GM23338 (cell line): ENCODE measurements at regions not wholly inside any gene's neighbourhood (a gene's known extent, or its start where the extent isn't known, plus 50 kb on each side); places are given as distances from the start of the nearest gene placed in this dataset.

Experiments used
- ATAC-seq: fragments of 200-7000 bp; cut with Tn5 transposase; 3 replicates; pipeline ENCODE4 v1.9.1; 2020
- DNase-seq: peaks from one replicate; pipeline ENCODE4 v3.0.0-alpha.2; 2015; ENCODE audit warnings: low spot score
- H2AFZ ChIP-seq: fragments of 200-600 bp; sonication (generic); 2 replicates; pipeline ENCODE4 v1.8.0; 2016; ENCODE audit warnings: antibody characterized with exemption, mild to moderate bottlenecking, moderate library complexity
- H3F3A ChIP-seq: fragments of 200-600 bp; sonication (generic); replicated peaks from 2 replicates; pipeline ENCODE4 v1.8.0; 2017; ENCODE audit warnings: antibody characterized with exemption, mixed run types, low read depth
- H3K27ac ChIP-seq: fragments of 200-600 bp; sonication (generic); 2 replicates; pipeline ENCODE4 v1.6.1; 2016; ENCODE audit warnings: low read depth
- H3K27me3 ChIP-seq: fragments of 200-600 bp; sonication (generic); 2 replicates; pipeline ENCODE4 v1.8.0; 2016; ENCODE audit warnings: mild to moderate bottlenecking, mixed run types, moderate library complexity; ENCODE audit not compliant: insufficient read depth
- H3K36me3 ChIP-seq: fragments of 200-600 bp; sonication (generic); 2 replicates; pipeline ENCODE4 v1.8.0; 2016; ENCODE audit warnings: mild to moderate bottlenecking; ENCODE audit not compliant: insufficient read depth
- H3K4me1 ChIP-seq: fragments of 200-600 bp; sonication (generic); 2 replicates; pipeline ENCODE4 v1.8.0; 2016; ENCODE audit warnings: mild to moderate bottlenecking, moderate library complexity; ENCODE audit not compliant: insufficient read depth
- H3K4me2 ChIP-seq: fragments of 200-600 bp; sonication (generic); 2 replicates; pipeline ENCODE4 v1.7.1; 2017; ENCODE audit warnings: mixed run types
- H3K4me3 ChIP-seq: fragments of 200-600 bp; sonication (generic); 2 replicates; pipeline ENCODE4 v1.6.1; 2016; ENCODE audit warnings: mixed run types
- H3K79me2 ChIP-seq: fragments of 200-600 bp; sonication (generic); replicated peaks from 2 replicates; pipeline ENCODE4 v1.8.0; 2017; ENCODE audit warnings: mild to moderate bottlenecking; ENCODE audit not compliant: insufficient read depth
- H3K9me2 ChIP-seq: fragments of 200-600 bp; sonication (generic); 2 replicates; pipeline ENCODE4 v1.8.0; 2017; ENCODE audit not compliant: insufficient read depth
- H4K20me1 ChIP-seq: fragments of 200-600 bp; sonication (generic); replicated peaks from 2 replicates; pipeline ENCODE4 v1.8.0; 2017; ENCODE audit warnings: mild to moderate bottlenecking; ENCODE audit not compliant: insufficient read depth
- H3K27ac Mint-ChIP-seq: 2 replicates; pipeline ENCODE4 v1.8.0; 2020; ENCODE audit warnings: inconsistent platforms, mild to moderate bottlenecking, moderate library complexity, mixed read lengths
- H3K27me3 Mint-ChIP-seq: 3 replicates; pipeline ENCODE4 v1.8.0; 2022; ENCODE audit warnings: low read depth, mild to moderate bottlenecking, moderate library complexity, mixed read lengths, inconsistent platforms; ENCODE audit not compliant: insufficient read depth, poor library complexity
- H3K36me3 Mint-ChIP-seq: 3 replicates; pipeline ENCODE4 v1.8.0; 2021; ENCODE audit warnings: low read depth, mild to moderate bottlenecking, inconsistent platforms, moderate library complexity, mixed read lengths
- H3K4me1 Mint-ChIP-seq: 3 replicates; pipeline ENCODE4 v1.8.0; 2020; ENCODE audit warnings: mild to moderate bottlenecking, inconsistent platforms, mixed read lengths
- H3K4me3 Mint-ChIP-seq: 3 replicates; pipeline ENCODE4 v1.8.0; 2021; ENCODE audit warnings: moderate library complexity, mild to moderate bottlenecking, inconsistent platforms, mixed read lengths
- H3K9me3 Mint-ChIP-seq: 3 replicates; pipeline ENCODE4 v1.8.0; 2020; ENCODE audit warnings: moderate library complexity, mild to moderate bottlenecking, inconsistent platforms, mixed read lengths
- ETS1 ChIP-seq: IDR thresholded peaks from 2 replicates; pipeline ENCODE4 v1.6.1; 2016; ENCODE audit warnings: antibody characterized with exemption
- NANOG ChIP-seq: IDR thresholded peaks from 2 replicates; pipeline ENCODE4 v1.6.1; 2016; ENCODE audit warnings: antibody characterized with exemption, borderline replicate concordance
- POLR2AphosphoS5 ChIP-seq: IDR thresholded peaks from 2 replicates; pipeline ENCODE4 v1.6.1; 2016; ENCODE audit warnings: antibody characterized with exemption, low read depth
- STAT1 ChIP-seq: IDR thresholded peaks from one replicate; pipeline ENCODE4 v1.6.1; 2016; ENCODE audit warnings: antibody characterized with exemption; ENCODE audit not compliant: unreplicated experiment
- ZNF114 ChIP-seq: fragments of 250-450 bp; sonication (Bioruptor Pico); IDR thresholded peaks from 2 replicates; pipeline ENCODE4 v1.5.0; 2020; ENCODE audit warnings: mild to moderate bottlenecking, moderate library complexity
- ZNF331 ChIP-seq: fragments of 250-450 bp; sonication (Bioruptor Pico); IDR thresholded peaks from 2 replicates; pipeline ENCODE4 v1.5.0; 2020; ENCODE audit warnings: low read depth, mild to moderate bottlenecking, moderate library complexity
- ZNF462 ChIP-seq: fragments of 250-450 bp; sonication (Bioruptor Pico); IDR thresholded peaks from 2 replicates; pipeline ENCODE4 v1.5.0; 2020; ENCODE audit warnings: mild to moderate bottlenecking, moderate library complexity

- TF ChIP-seq ZNF462 (CRISPR knock-in tag) (no peak), POLR2AphosphoS5 (no peak), STAT1 (no peak), ZNF331 (CRISPR knock-in tag) (no peak)
Measured at GRCh38 chr18:78924301-78924700, 55.3 kb upstream of the SALL3 start (continued).

GRCh38 chr18:78924786-78925540 lies 54.7 kb upstream of the SALL3 start:
- Mint-ChIP-seq H3K9me3 (peaks cover 71% of the 10 kb centered on the region; the same call in 2 of the 3 replicates), H3K27ac (no peak overlapping the region), H3K36me3 (peaks cover 29% of the 10 kb centered on the region; the same call in 2 of the 3 replicates), H3K4me1 (no peaks in the 10 kb centered on the region), H3K4me3 (no peak overlapping the region), H3K27me3 (peaks cover 2% of the 10 kb centered on the region)
- ATAC-seq (no peak), DNase-seq (no peak)
- no peaks in the 10 kb centered on the region for H3K4me1 ChIP-seq
- H3K79me2 ChIP-seq, result no peaks in the 10 kb centered on the region
- H3K27ac ChIP-seq, result no peak overlapping the region
- no peaks in the 10 kb centered on the region for H3K9me2 ChIP-seq
- no peak overlapping the region for H3K4me2 ChIP-seq
- H3K4me3 ChIP-seq, result no peak overlapping the region
- H4K20me1 ChIP-seq, result no peaks in the 10 kb centered on the region
- H3K36me3 ChIP-seq, result no peaks in the 10 kb centered on the region
- H2AFZ ChIP-seq, result no peak overlapping the region
- no peaks in the 10 kb centered on the region for H3F3A ChIP-seq
- H3K27me3 ChIP-seq, result no peaks in the 10 kb centered on the region
- no peak for TF ChIP-seq ZNF114 (CRISPR knock-in tag)
- TF ChIP-seq POLR2AphosphoS5, result no peak
- no peak for TF ChIP-seq ETS1
- TF ChIP-seq NANOG, result no peak
- no peak for TF ChIP-seq STAT1
- no peak for TF ChIP-seq ZNF462 (CRISPR knock-in tag)
- no peak for TF ChIP-seq ZNF331 (CRISPR knock-in tag)
